ENCODE measurements at regions not wholly inside any gene's neighbourhood (a gene's known extent, or its start where the extent isn't known, plus 50 kb on each side); places are given as distances from the start of the nearest gene placed in this dataset.

DNA sequence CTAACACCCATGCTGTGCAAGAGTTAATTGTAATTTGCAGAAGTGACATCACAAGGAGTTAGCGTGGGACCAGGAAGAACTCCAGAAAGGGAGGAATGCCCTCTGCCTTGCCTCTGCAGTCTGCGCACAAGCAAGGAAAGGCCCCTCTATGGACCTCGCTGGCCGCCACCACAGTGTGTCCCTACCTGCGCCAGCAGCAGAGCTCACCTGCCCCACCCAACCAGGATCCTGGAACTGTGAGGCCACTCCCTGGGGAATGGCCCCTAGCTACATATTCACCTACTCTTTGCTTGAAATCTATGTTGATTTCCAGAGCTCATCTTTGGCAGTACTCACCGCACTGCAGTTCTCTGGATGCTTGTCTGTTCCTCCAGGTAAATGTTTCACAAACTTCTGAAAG, 72.0 kb upstream of the MTNR1B start:
- TF ChIP-seq, protein P1, sequence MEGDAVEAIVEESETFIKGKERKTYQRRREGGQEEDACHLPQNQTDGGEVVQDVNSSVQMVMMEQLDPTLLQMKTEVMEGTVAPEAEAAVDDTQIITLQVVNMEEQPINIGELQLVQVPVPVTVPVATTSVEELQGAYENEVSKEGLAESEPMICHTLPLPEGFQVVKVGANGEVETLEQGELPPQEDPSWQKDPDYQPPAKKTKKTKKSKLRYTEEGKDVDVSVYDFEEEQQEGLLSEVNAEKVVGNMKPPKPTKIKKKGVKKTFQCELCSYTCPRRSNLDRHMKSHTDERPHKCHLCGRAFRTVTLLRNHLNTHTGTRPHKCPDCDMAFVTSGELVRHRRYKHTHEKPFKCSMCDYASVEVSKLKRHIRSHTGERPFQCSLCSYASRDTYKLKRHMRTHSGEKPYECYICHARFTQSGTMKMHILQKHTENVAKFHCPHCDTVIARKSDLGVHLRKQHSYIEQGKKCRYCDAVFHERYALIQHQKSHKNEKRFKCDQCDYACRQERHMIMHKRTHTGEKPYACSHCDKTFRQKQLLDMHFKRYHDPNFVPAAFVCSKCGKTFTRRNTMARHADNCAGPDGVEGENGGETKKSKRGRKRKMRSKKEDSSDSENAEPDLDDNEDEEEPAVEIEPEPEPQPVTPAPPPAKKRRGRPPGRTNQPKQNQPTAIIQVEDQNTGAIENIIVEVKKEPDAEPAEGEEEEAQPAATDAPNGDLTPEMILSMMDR (IDR thresholded peaks at IDR 0.05): no peak
- Histone ChIP-seq H3K36me3 (no peaks in the 10 kb centered on the region), H3K27me3 (replicated peaks; ENCODE audit: insufficient read depth) (no peaks in the 10 kb centered on the region), H3K9me3 (no peaks in the 10 kb centered on the region), H3K27ac (no peak overlapping the region), H3K4me1 (ENCODE audit: control insufficient read depth in 1 of 2, low read depth in 2 of 2) (peaks cover 0 to 14% of the 10 kb centered on the region in 2 donors), H3K4me3 (no peak overlapping the region)
- no peak for ATAC-seq (ENCODE audit: insufficient number of reproducible peaks, low FRiP score, low read depth)
- DNase-seq (ENCODE audit: low spot score): no peak

GRCh38 chr11:92902417-92902816, 67.0 kb upstream of the MTNR1B start:
- H3K27me3 ChIP-seq (replicated peaks; ENCODE audit: insufficient read depth): no peaks in the 10 kb centered on the region
- no peak for DNase-seq (ENCODE audit: low spot score)
- H3K4me3 ChIP-seq: no peak overlapping the region
- no peaks in the 10 kb centered on the region for H3K9me3 ChIP-seq
- ATAC-seq (ENCODE audit: insufficient number of reproducible peaks, low FRiP score, low read depth): no peak
- no peaks in the 10 kb centered on the region for H3K36me3 ChIP-seq
- TF ChIP-seq, protein P1 (IDR thresholded peaks at IDR 0.05): no peak
- H3K4me1 ChIP-seq (ENCODE audit: control insufficient read depth in 1 of 2, low read depth in 2 of 2): no peaks in the 10 kb centered on the region
- no peak overlapping the region for H3K27ac ChIP-seq

GRCh38 chr11:92907671-92908070, 61.8 kb upstream of the MTNR1B start:
- Histone ChIP-seq H3K36me3 (no peaks in the 10 kb centered on the region), H3K4me3 (no peak overlapping the region), H3K27me3 (replicated peaks; ENCODE audit: insufficient read depth) (no peaks in the 10 kb centered on the region), H3K9me3 (no peaks in the 10 kb centered on the region), H3K27ac (no peak overlapping the region), H3K4me1 (ENCODE audit: control insufficient read depth in 1 of 2, low read depth in 2 of 2) (no peaks in the 10 kb centered on the region)
- ATAC-seq (ENCODE audit: insufficient number of reproducible peaks, low FRiP score, low read depth) (no peak), DNase-seq (ENCODE audit: low spot score) (no peak)
- TF ChIP-seq, protein P1 (IDR thresholded peaks at IDR 0.05): no peak

- no peaks in the 10 kb centered on the region for H3K4me1 ChIP-seq (ENCODE audit: control insufficient read depth in 1 of 2, low read depth in 2 of 2)
- no peak for ATAC-seq (ENCODE audit: insufficient number of reproducible peaks, low FRiP score, low read depth)
- no peak overlapping the region for H3K27ac ChIP-seq
- H3K4me3 ChIP-seq: no peak overlapping the region
- no peaks in the 10 kb centered on the region for H3K27me3 ChIP-seq (replicated peaks; ENCODE audit: insufficient read depth)
- H3K9me3 ChIP-seq: no peaks in the 10 kb centered on the region
- TF ChIP-seq, protein P1 (IDR thresholded peaks at IDR 0.05): no peak
- no peak for DNase-seq (ENCODE audit: low spot score)
- no peaks in the 10 kb centered on the region for H3K36me3 ChIP-seq
These were observed 60.2 kb upstream of the MTNR1B start for GRCh38 chr11:92909214-92909613.

GRCh38 chr11:92911478-92911877, 58.0 kb upstream of the MTNR1B start:
- no peaks in the 10 kb centered on the region for H3K27me3 ChIP-seq (replicated peaks; ENCODE audit: insufficient read depth)
- no peak overlapping the region for H3K27ac ChIP-seq
- DNase-seq (ENCODE audit: low spot score): no peak
- H3K9me3 ChIP-seq: no peaks in the 10 kb centered on the region
- ATAC-seq (ENCODE audit: insufficient number of reproducible peaks, low FRiP score, low read depth): no peak
- TF ChIP-seq, protein P1 (IDR thresholded peaks at IDR 0.05): no peak
- no peaks in the 10 kb centered on the region for H3K4me1 ChIP-seq (ENCODE audit: control insufficient read depth in 1 of 2, low read depth in 2 of 2)
- H3K36me3 ChIP-seq: no peaks in the 10 kb centered on the region
- H3K4me3 ChIP-seq: no peak overlapping the region

Data from thoracic aorta (tissue), 2 donors.